ENCODE measurements at regions not wholly inside any gene's neighbourhood (a gene's known extent, or its start where the extent isn't known, plus 50 kb on each side); places are given as distances from the start of the nearest gene placed in this dataset.

DNA sequence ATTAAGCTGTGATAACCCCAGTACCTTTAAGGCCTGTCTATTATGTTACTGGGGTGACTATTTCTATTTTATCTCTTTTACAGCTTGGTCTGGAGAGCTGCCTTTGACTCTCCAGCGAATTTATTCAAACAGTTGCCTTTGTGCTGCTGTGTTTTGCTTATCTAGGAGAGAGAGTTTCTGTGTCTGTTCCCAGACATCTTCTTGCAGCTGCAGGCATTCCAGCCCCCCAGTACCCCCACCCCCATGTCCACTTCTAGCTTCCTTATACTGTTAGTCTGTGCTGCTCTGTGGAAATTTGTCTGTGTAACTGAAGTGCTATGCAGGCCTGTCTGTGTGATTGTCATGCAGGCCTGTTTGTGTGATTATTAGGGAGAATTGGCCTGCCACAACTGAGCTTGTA is 713.7 kb upstream of the SEMA6D start:
- TF ChIP-seq CTCF (IDR thresholded peaks at IDR 0.05): no peak
- TF ChIP-seq POLR2A (IDR thresholded peaks at IDR 0.05): no peak
- no peak for TF ChIP-seq EP300 (IDR thresholded peaks at IDR 0.05)
